ENCODE measurements at regions not wholly inside any gene's neighbourhood (a gene's known extent, or its start where the extent isn't known, plus 50 kb on each side); places are given as distances from the start of the nearest gene placed in this dataset.

DNA sequence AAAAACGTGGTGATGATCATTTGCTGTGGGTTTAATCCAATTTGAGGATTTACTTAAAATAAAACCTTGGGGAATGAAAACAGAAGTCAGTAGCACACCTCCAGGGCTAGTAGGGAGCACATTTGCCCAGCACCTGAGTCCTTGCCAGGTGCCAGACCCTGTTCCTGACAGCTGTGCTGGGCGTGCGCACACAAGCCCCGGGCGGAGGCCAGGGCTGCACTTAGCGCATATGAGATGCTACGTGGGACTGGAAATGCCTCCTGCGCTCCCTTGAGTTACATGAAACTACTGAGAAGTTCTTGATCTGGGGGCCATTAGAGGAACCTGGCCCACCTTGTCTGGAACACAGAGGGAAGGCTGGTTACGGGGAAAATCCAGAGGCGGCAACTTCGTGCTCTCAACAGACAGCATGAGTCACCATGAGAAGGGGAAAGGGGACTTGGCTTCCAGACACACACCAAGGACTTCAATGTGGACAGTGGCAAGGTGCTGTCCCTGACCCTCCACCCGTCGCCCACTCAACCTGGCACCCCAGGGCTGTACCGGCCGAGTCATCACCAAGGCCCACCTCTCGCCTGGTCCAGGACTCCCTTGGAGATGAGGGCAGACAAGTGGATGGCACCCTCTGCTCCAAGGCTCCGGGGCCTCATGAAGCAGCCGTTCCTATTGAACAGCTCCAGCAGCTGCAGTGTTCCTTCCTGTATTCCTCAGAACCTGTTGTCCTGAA is 1468.6 kb downstream of the BRD1 start:
- no peak for TF ChIP-seq POLR2A (IDR thresholded peaks at IDR 0.05)
- no peak for TF ChIP-seq CTCF (IDR thresholded peaks at IDR 0.05)
- no peak for TF ChIP-seq EP300 (IDR thresholded peaks at IDR 0.05)
